A673 (cell line): ENCODE measurements at regions not wholly inside any gene's neighbourhood (a gene's known extent, or its start where the extent isn't known, plus 50 kb on each side); places are given as distances from the start of the nearest gene placed in this dataset.

Experiments used
- BruUV-seq: library from RNA; stranded (reverse); fragments of 400-500 nt; replicated peaks from 2 replicates; lab custom pipeline; 2021; lab: Mats Ljungman, UMichigan
- CTCF ChIA-PET: fragments of 300-600 bp; sonication (Branson Sonifier 250); formaldehyde crosslinking; loops from one replicate; lab custom pipeline; 2022; ENCODE audit warnings: antibody characterized with exemption; lab: Charles Lee
- POLR2A ChIA-PET: fragments of 300-600 bp; sonication (Branson Sonifier 250); formaldehyde crosslinking; loops from one replicate; lab custom pipeline; 2022; ENCODE audit warnings: antibody characterized with exemption; ENCODE audit not compliant: low non-redundant PET; lab: Charles Lee
- DNase-seq: peaks from one replicate; pipeline ENCODE4 v3.0.0-alpha.2; 2015; ENCODE audit warnings: low spot score
- H3K27ac ChIP-seq: fragments of 200-600 bp; sonication (generic); 2 replicates; pipeline ENCODE4 v1.5.1; 2016; ENCODE audit warnings: mixed run types, low read depth, mild to moderate bottlenecking, mixed read lengths, antibody characterized with exemption, low read length; ENCODE audit not compliant: poor library complexity, severe bottlenecking
- H3K27me3 ChIP-seq: fragments of 200-600 bp; sonication (generic); replicated peaks from 2 replicates; pipeline ENCODE4 v1.6.1; 2017; ENCODE audit warnings: mixed run types, low read depth, mild to moderate bottlenecking, mixed read lengths, antibody characterized with exemption, low read length; ENCODE audit not compliant: insufficient read depth, poor library complexity
- H3K36me3 ChIP-seq: fragments of 200-600 bp; sonication (generic); 2 replicates; pipeline ENCODE4 v1.6.1; 2016; ENCODE audit warnings: mixed run types, mild to moderate bottlenecking, mixed read lengths, antibody characterized with exemption, low read length; ENCODE audit not compliant: insufficient read depth, poor library complexity, severe bottlenecking
- H3K4me1 ChIP-seq: fragments of 200-600 bp; sonication (generic); 2 replicates; pipeline ENCODE4 v1.6.1; 2017; ENCODE audit warnings: mixed run types, mild to moderate bottlenecking, mixed read lengths, antibody characterized with exemption, low read length; ENCODE audit not compliant: insufficient read depth, poor library complexity, severe bottlenecking
- H3K4me3 ChIP-seq: fragments of 200-600 bp; sonication (generic); 2 replicates; pipeline ENCODE4 v1.5.1; 2016; ENCODE audit warnings: low read depth, mixed run types, mild to moderate bottlenecking, mixed read lengths, low read length; ENCODE audit not compliant: poor library complexity, severe bottlenecking
- H3K9me3 ChIP-seq: fragments of 200-600 bp; sonication (generic); 2 replicates; pipeline ENCODE4 v1.6.1; 2016; ENCODE audit warnings: mixed run types, low read depth, mild to moderate bottlenecking, mixed read lengths, antibody characterized with exemption, low read length; ENCODE audit not compliant: poor library complexity, severe bottlenecking
- CTCF ChIP-seq: fragments of 300-800, 200-600 bp; sonication (generic); conservative IDR thresholded peaks from 2 replicates; pipeline ENCODE4 v1.5.1; 2017; ENCODE audit warnings: low read depth, mild to moderate bottlenecking, antibody characterized with exemption, low read length, moderate library complexity, mixed read lengths
- EZH2 ChIP-seq: fragments of 200-600 bp; sonication (generic); IDR thresholded peaks from 2 replicates; pipeline ENCODE4 v1.6.1; 2017; ENCODE audit warnings: borderline replicate concordance, low read depth, mild to moderate bottlenecking, mixed read lengths, antibody characterized with exemption, low read length; ENCODE audit not compliant: poor library complexity, severe bottlenecking
- intact Hi-C: fragments of 100-400 bp; cut with micrococcal nuclease; formaldehyde crosslinking; loops from one replicate; pipeline ENCODE4 v1.10.0; 2022; ENCODE audit not compliant: unreplicated experiment

DNA sequence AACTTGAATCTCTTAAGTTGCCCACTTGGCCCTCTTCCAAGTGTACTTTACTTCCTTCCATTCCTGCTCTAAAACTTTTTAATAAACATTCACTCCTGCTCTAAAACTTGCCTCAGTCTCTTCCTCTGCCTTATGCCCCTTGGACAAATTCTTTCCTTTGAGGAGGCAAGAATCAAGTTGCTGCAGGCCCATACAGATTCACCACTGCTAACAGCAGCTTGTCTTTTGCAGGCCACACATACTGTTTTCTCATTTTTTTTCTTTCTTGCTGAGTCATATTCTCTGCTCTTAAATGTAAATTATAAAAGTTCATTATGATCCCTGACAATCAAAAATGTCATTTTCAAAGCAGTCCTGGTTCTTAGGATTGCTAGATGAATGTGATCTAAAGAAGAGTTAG, 1820.8 kb upstream of the FLRT2 start:
- Histone ChIP-seq H3K4me1 (no peaks in the 10 kb centered on the region), H3K4me3 (no peak overlapping the region), H3K27ac (no peak overlapping the region), H3K36me3 (no peaks in the 10 kb centered on the region), H3K9me3 (no peaks in the 10 kb centered on the region), H3K27me3 (no peaks in the 10 kb centered on the region)
- TF ChIP-seq CTCF: no peak
- BruUV-seq: no TSS peak
- ChIA-PET CTCF (no interaction called here), POLR2A (no interaction called here)
- intact Hi-C loops: no loop called here
- no peak for DNase-seq

DNA sequence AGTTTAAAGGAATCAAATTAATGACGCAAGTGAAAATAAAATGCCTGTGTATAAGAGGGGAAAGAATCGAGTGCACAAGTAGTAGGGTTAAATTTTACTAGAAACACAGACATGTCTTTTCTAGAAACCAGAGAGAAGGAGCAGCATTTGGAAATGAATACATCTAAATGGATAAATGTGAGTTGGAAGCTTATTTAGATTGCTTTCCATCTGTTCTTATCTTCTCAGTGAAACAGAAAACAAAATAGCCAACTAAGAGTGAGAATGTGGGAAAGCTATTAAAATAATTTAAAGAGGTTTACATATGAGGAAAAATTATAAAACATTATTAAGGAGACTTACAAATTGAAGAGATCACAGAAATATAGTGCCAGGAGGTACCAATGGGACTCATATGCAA, 1818.9 kb upstream of the FLRT2 start:
- POLR2A ChIA-PET: no interaction called here
- no peak for TF ChIP-seq EZH2
- no peak for TF ChIP-seq CTCF
- CTCF ChIA-PET: no interaction called here
- H3K4me3 ChIP-seq: no peak overlapping the region
- BruUV-seq: no TSS peak
- no peaks in the 10 kb centered on the region for H3K27me3 ChIP-seq
- intact Hi-C loops: no loop called here
- no peaks in the 10 kb centered on the region for H3K36me3 ChIP-seq
- H3K9me3 ChIP-seq: no peaks in the 10 kb centered on the region
- H3K4me1 ChIP-seq: no peaks in the 10 kb centered on the region
- no peak overlapping the region for H3K27ac ChIP-seq
- DNase-seq: no peak

- no peaks in the 10 kb centered on the region for H3K36me3 ChIP-seq
- H3K4me3 ChIP-seq: no peak overlapping the region
- H3K27ac ChIP-seq: no peak overlapping the region
- BruUV-seq: no TSS peak
- no peaks in the 10 kb centered on the region for H3K27me3 ChIP-seq
- no peak for DNase-seq
- H3K4me1 ChIP-seq: no peaks in the 10 kb centered on the region
- ChIA-PET CTCF (no interaction called here), POLR2A (no interaction called here)
- no peak for TF ChIP-seq EZH2
- TF ChIP-seq CTCF: no peak
- intact Hi-C loops: no loop called here
- H3K9me3 ChIP-seq: no peaks in the 10 kb centered on the region
Measured at GRCh38 chr14:83712418-83713129, 1817.4 kb upstream of the FLRT2 start.
